GM12878 (cell line): ENCODE measurements at regions not wholly inside any gene's neighbourhood (a gene's known extent, or its start where the extent isn't known, plus 50 kb on each side); places are given as distances from the start of the nearest gene placed in this dataset.

Source experiments
- ATAC-seq: fragments of 200-7000 bp; cut with Tn5 transposase; 3 replicates; pipeline ENCODE4 v1.9.1; 2020; ENCODE audit warnings: mild to moderate bottlenecking, moderate library complexity
- BruUV-seq: library from RNA; stranded (reverse); fragments of 400-500 nt; replicated peaks from 2 replicates; lab custom pipeline; 2021; lab: Mats Ljungman, UMichigan
- CTCF ChIA-PET: fragments of 300-600 bp; sonication (Branson Sonifier 250); formaldehyde crosslinking; extraction: SDS; loops from one replicate; lab custom pipeline; 2021; ENCODE audit warnings: inconsistent platforms; lab: Yijun Ruan, JAX
- POLR2A ChIA-PET: fragments of 350-600 bp; formaldehyde crosslinking; extraction: SDS; loops from one replicate; lab custom pipeline; 2021; ENCODE audit warnings: inconsistent platforms; lab: Charles Lee
- RAD21 ChIA-PET: fragments of 300-600 bp; sonication (Branson Sonifier 250); formaldehyde crosslinking; loops from one replicate; lab custom pipeline; 2023; ENCODE audit warnings: antibody characterized with exemption; ENCODE audit not compliant: unreplicated experiment; lab: Charles Lee
- SMC1A ChIA-PET: fragments of 300-600 bp; sonication (Branson Sonifier 250); formaldehyde crosslinking; loops from one replicate; lab custom pipeline; 2023; ENCODE audit not compliant: unreplicated experiment, uncharacterized antibody; lab: Charles Lee
- DNase-seq: peaks from one replicate; pipeline ENCODE4 v3.0.0-alpha.2; 2011; ENCODE audit warnings: low read depth, low spot score
- FAIRE-seq: peaks from 3 replicates; lab custom pipeline; 2011; peaks lifted over from hg19 to GRCh38; lab: Jason Lieb, UNC
- H2AFZ ChIP-seq: 2 replicates; pipeline ENCODE4 v1.6.0; 2011; ENCODE audit warnings: low read depth, low read length, control low read depth; ENCODE audit not compliant: control insufficient read depth
- H3K27ac ChIP-seq: 2 replicates; pipeline ENCODE4 v1.5.1; 2011; ENCODE audit warnings: control low read depth; ENCODE audit not compliant: control insufficient read depth, insufficient read depth
- H3K27me3 ChIP-seq, 2 experiments: replicated peaks in 1 of 2; 2 replicates each; pipeline versions ENCODE4 v1.6.0 to v1.6.1; 2011; ENCODE audit warnings: low read length in 1 of 2; ENCODE audit not compliant: control insufficient read depth in 2 of 2, insufficient read depth in 2 of 2
- H3K36me3 ChIP-seq, 2 experiments: 2 replicates each; pipeline ENCODE4 v1.5.1; 2011; ENCODE audit warnings: low read length in 1 of 2; ENCODE audit not compliant: control insufficient read depth in 2 of 2, insufficient read depth in 2 of 2
- H3K4me1 ChIP-seq: 2 replicates; pipeline ENCODE4 v1.6.1; 2011; ENCODE audit warnings: mild to moderate bottlenecking, low read length, moderate library complexity, mixed read lengths; ENCODE audit not compliant: control insufficient read depth, insufficient read depth
- H3K4me2 ChIP-seq: 2 replicates; pipeline ENCODE4 v1.6.0; 2011; ENCODE audit warnings: control low read depth; ENCODE audit not compliant: control insufficient read depth, insufficient read depth
- H3K4me3 ChIP-seq: fragments of 200-600 bp; sonication (generic); 2 replicates; pipeline ENCODE4 v1.5.1; 2016
- H3K79me2 ChIP-seq: 2 replicates; pipeline ENCODE4 v1.6.0; 2011; ENCODE audit warnings: low read length; ENCODE audit not compliant: control insufficient read depth, insufficient read depth
- H3K9ac ChIP-seq: 2 replicates; pipeline ENCODE4 v1.8.0; 2011; ENCODE audit warnings: low read length, control low read depth, mixed read lengths; ENCODE audit not compliant: control insufficient read depth, insufficient read depth
- H3K9me3 ChIP-seq: replicated peaks from 3 replicates; pipeline ENCODE4 v1.5.1; 2011; ENCODE audit warnings: mild to moderate bottlenecking, low read length; ENCODE audit not compliant: control insufficient read depth, insufficient read depth
- H4K20me1 ChIP-seq: 2 replicates; pipeline ENCODE4 v1.6.0; 2011; ENCODE audit not compliant: control insufficient read depth, insufficient read depth
- BHLHE40 ChIP-seq, 2 experiments: fragments of 450-650 bp in 1 of 2; IDR thresholded peaks; 2 replicates each; pipeline ENCODE4 v1.6.1; 2011 to 2017; ENCODE audit warnings: low read depth in 2 of 2, borderline replicate concordance in 1 of 2, improper control_type of control experiment in 1 of 2, low read length in 1 of 2, mild to moderate bottlenecking in 1 of 2
- GABPA ChIP-seq: IDR thresholded peaks from 2 replicates; pipeline ENCODE4 v1.6.1; 2014; ENCODE audit warnings: antibody characterized with exemption, low read depth, mild to moderate bottlenecking, inconsistent platforms
- HCFC1 ChIP-seq: fragments of 150-350 bp; IDR thresholded peaks from 2 replicates; pipeline ENCODE4 v1.6.1; 2014; ENCODE audit warnings: low read length
- MYB ChIP-seq: fragments of 150-350 bp; IDR thresholded peaks from 2 replicates; pipeline ENCODE4 v1.6.1; 2014; ENCODE audit warnings: mild to moderate bottlenecking, low read depth, low read length, borderline replicate concordance
- PBX3 ChIP-seq: IDR thresholded peaks from 2 replicates; pipeline ENCODE4 v1.6.1; 2011; ENCODE audit warnings: mild to moderate bottlenecking, low read depth, low read length, moderate library complexity; ENCODE audit not compliant: insufficient replicate concordance
- SRF ChIP-seq, 2 experiments: IDR thresholded peaks; 2 replicates each; pipeline ENCODE4 v1.6.1; 2011; ENCODE audit warnings: low read depth in 2 of 2, low read length in 2 of 2, mild to moderate bottlenecking in 1 of 2, moderate library complexity in 1 of 2
- STAT3 ChIP-seq: IDR thresholded peaks from 2 replicates; pipeline ENCODE4 v1.6.1; 2011; ENCODE audit warnings: low read depth, low read length, improper control_type of control experiment
- YY1 ChIP-seq: IDR thresholded peaks from 2 replicates; pipeline ENCODE4 v1.6.1; 2011; ENCODE audit warnings: low read depth, mild to moderate bottlenecking, low read length
- WGBS: methylation state at CpG from one replicate; pipeline ENCODE4 v1.1.6; 2016; ENCODE audit warnings: low lambda C conversion rate; ENCODE audit not compliant: insufficient replicate concordance, insufficient coverage; ENCODE audit errors: missing lambda C conversion rate; 5-methylcytosine and 5-hydroxymethylcytosine counted together
- in situ Hi-C: fragments of 300-500 bp; cut with MboI; formaldehyde crosslinking; loops from 9 replicates; pipeline ENCODE4 v1.14.3; 2018; ENCODE audit warnings: mixed read lengths
- intact Hi-C: fragments of 100-400 bp; cut with micrococcal nuclease; formaldehyde crosslinking; loops from one replicate; pipeline ENCODE4 v1.14.2; 2022; ENCODE audit not compliant: unreplicated experiment

GRCh38 chr2:103739186-103739585, 977.4 kb downstream of the TMEM182 start:
- in situ Hi-C loops (no loop called here), intact Hi-C loops (no loop called here)
- CTCF ChIA-PET = no interaction called here
- no peaks in the 10 kb centered on the region for H4K20me1 ChIP-seq
- DNase-seq (no peak), ATAC-seq (no peak), FAIRE-seq (no peak)
- H3K36me3 ChIP-seq = no peaks in the 10 kb centered on the region
- 17% methylated on average over 3 of the region's 3 CpGs for WGBS
- H3K4me3 ChIP-seq = no peak overlapping the region
- H3K9me3 ChIP-seq = no peaks in the 10 kb centered on the region
- no peak overlapping the region for H3K4me2 ChIP-seq
- no peak overlapping the region for H3K9ac ChIP-seq
- H3K4me1 ChIP-seq = no peaks in the 10 kb centered on the region
- RAD21 ChIA-PET = no interaction called here
- no peaks in the 10 kb centered on the region for H3K79me2 ChIP-seq
- no peak overlapping the region for H2AFZ ChIP-seq
- no peaks in the 10 kb centered on the region for H3K27me3 ChIP-seq
- TF ChIP-seq HCFC1 = no peak
- no peak for TF ChIP-seq GABPA
- no peak for TF ChIP-seq SRF (IDR thresholded peaks at IDR 0.05; ENCODE audit: low read depth in 2 of 2, low read length in 2 of 2)
- TF ChIP-seq YY1 = no peak
- no TSS peak for BruUV-seq
- POLR2A ChIA-PET = no interaction called here
- SMC1A ChIA-PET = interaction anchor here (2.0 kb wide), 1 partner anchor 14 kb away, joined by 4 read pairs; no protein-coding TSS in a partner anchor
- H3K27ac ChIP-seq = no peak overlapping the region

GRCh38 chr2:103739921-103740320, 978.1 kb downstream of the TMEM182 start:
- H4K20me1 ChIP-seq = no peaks in the 10 kb centered on the region
- ChIA-PET CTCF (no interaction called here), RAD21 (no interaction called here), SMC1A (no interaction called here)
- H3K4me2 ChIP-seq = no peak overlapping the region
- BruUV-seq = no TSS peak
- in situ Hi-C loops = no loop called here
- H3K9me3 ChIP-seq = no peaks in the 10 kb centered on the region
- no peak overlapping the region for H3K9ac ChIP-seq
- H3K36me3 ChIP-seq = no peaks in the 10 kb centered on the region
- no peaks in the 10 kb centered on the region for H3K79me2 ChIP-seq
- H3K27me3 ChIP-seq = no peaks in the 10 kb centered on the region
- intact Hi-C loops = no loop called here
- H3K4me3 ChIP-seq = no peak overlapping the region
- TF ChIP-seq MYB (no peak), STAT3 (no peak), PBX3 (no peak), BHLHE40 (IDR thresholded peaks at IDR 0.05; ENCODE audit: borderline replicate concordance in 1 of 2, low read depth in 2 of 2, low read length in 1 of 2) (no peak)
- TF ChIP-seq, all 136 proteins: peak for 0
- POLR2A ChIA-PET = no interaction called here
- WGBS = 0% methylated on average over 1 of the region's 1 CpG
- H2AFZ ChIP-seq = no peak overlapping the region
- DNase-seq = no peak
- no peak overlapping the region for H3K27ac ChIP-seq
- no peak for FAIRE-seq
- no peak for ATAC-seq
- no peaks in the 10 kb centered on the region for H3K4me1 ChIP-seq
